Aorta (tissue), 5 donors: ENCODE measurements at regions not wholly inside any gene's neighbourhood (a gene's known extent, or its start where the extent isn't known, plus 50 kb on each side); places are given as distances from the start of the nearest gene placed in this dataset.

ENCODE experiments used
- ATAC-seq: fragments of 200-7000 bp; cut with Tn5 transposase; one replicate; pipeline ENCODE4 v1.9.1; 2022; ENCODE audit warnings: moderate library complexity; ENCODE audit not compliant: low FRiP score
- DNase-seq, 2 donors: peaks; one replicate each; pipeline ENCODE4 v3.0.0-alpha.2; 2020
- H3K27ac ChIP-seq, 2 donors: one replicate each; pipeline ENCODE4 v1.5.1; 2013; ENCODE audit warnings: low read length in 2 of 2, mild to moderate bottlenecking in 2 of 2, moderate library complexity in 2 of 2, control low read depth in 1 of 2, inconsistent platforms in 1 of 2, low read depth in 1 of 2
- H3K27me3 ChIP-seq, 2 donors: one replicate each; pipeline ENCODE4 v1.6.1; 2013; ENCODE audit warnings: control low read depth in 1 of 2, low read length in 1 of 2, mild to moderate bottlenecking in 1 of 2, moderate library complexity in 1 of 2; ENCODE audit not compliant: insufficient read depth in 2 of 2, control insufficient read depth in 1 of 2
- H3K36me3 ChIP-seq, 2 donors: one replicate each; pipeline ENCODE4 v1.6.1; 2013; ENCODE audit warnings: control low read depth in 1 of 2, low read length in 1 of 2, mild to moderate bottlenecking in 1 of 2; ENCODE audit not compliant: insufficient read depth in 2 of 2, control insufficient read depth in 1 of 2
- H3K4me1 ChIP-seq, 2 donors: one replicate each; pipeline ENCODE4 v1.6.1; 2013; ENCODE audit warnings: low read length in 2 of 2, control low read depth in 1 of 2, mild to moderate bottlenecking in 1 of 2, moderate library complexity in 1 of 2; ENCODE audit not compliant: insufficient read depth in 2 of 2, control insufficient read depth in 1 of 2
- H3K4me3 ChIP-seq, 2 donors: one replicate each; pipeline ENCODE4 v1.5.1; 2013; ENCODE audit warnings: low read length in 2 of 2, control low read depth in 1 of 2, mild to moderate bottlenecking in 1 of 2
- H3K9me3 ChIP-seq: one replicate; pipeline ENCODE4 v1.6.1; 2013; ENCODE audit warnings: mild to moderate bottlenecking, low read length; ENCODE audit not compliant: control insufficient read depth
- WGBS, 2 donors: extraction: QIAGEN DNeasy Blood & Tissue Kit; methylation state at CpG; one replicate each; pipeline ENCODE4 v1.1.7; 2013; 5-methylcytosine and 5-hydroxymethylcytosine counted together
- intact Hi-C, 2 donors: fragments of 100-400 bp; cut with DNase I; formaldehyde crosslinking; loops; one replicate each; pipeline versions ENCODE4 v1.14.2 to v1.15.0; 2022
- donor health status: healthy with polysubstance abuse.
- donor health status: Bipolar disorder and iron deficiency.
- donor health status: DM: no; HTN: no; CAD: no.
- donor health status: DM: no; HTN: no; CAD: no.
- donor health status: DM: yes; HTN: yes; CAD: no.

DNA sequence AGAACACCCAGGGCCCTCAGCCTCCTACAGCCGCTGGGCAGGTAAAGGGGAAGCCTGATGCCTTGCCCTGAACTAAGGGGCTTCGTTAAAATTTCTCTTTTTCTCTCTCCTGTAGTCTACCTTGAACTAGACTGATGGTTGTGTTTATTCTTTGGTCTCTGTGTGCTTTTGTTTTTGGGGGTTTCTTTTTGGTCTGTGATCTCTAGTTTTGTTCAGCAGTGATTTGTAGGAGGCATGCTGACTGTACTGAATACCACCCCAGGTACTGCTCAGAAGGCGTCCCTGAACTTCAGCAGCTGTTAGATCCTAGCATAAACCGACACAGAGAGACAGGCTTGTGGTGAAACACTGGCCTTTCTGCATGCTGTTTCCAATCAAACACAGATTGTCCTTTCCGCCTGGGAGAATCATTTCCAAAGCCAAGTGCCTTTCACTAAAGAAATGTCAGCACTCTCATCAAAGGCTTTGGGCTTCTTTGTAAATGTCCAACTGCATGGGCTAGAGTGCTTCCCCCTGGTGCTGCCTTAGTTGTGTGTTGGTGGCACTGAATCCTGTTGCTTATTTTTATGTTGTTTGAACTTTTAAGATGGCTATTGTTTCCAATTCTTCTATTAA, 364.7 kb upstream of the SASH1 start:
- intact Hi-C loops: no loop called here
- Histone ChIP-seq H3K27ac (no peak overlapping the region), H3K27me3 (peaks cover 0 to 2% of the 10 kb centered on the region in 2 donors), H3K4me3 (no peak overlapping the region), H3K4me1 (no peaks in the 10 kb centered on the region), H3K36me3 (no peaks in the 10 kb centered on the region), H3K9me3 (peaks cover 2% of the 10 kb centered on the region)
- DNase-seq (no peak), ATAC-seq (no peak)
- 91 to 93% methylated on average over 5 of the region's 5 CpGs for WGBS, 2 donors

DNA sequence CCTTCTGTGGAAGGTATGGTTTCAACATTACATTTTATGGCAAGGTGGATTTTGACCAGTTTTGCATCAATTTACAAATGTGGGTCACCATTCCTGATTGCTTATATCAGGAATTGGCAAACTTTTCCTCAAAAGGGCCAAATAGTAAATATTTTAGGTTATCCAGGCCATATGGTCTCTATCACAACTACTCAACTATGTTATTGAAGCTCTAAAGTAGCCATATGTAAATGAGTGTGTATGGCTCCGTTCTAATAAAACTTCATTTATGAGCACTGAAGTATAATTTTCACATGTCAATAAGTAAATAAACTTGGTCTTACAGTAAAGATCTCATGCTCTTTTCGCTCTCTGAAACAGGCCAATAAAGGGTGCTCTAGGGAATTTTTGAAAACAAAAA, 362.7 kb upstream of the SASH1 start:
- H3K36me3 ChIP-seq: no peaks in the 10 kb centered on the region
- H3K4me1 ChIP-seq: no peaks in the 10 kb centered on the region
- H3K9me3 ChIP-seq: peaks cover 2% of the 10 kb centered on the region
- peaks cover 0 to 2% of the 10 kb centered on the region in 2 donors for H3K27me3 ChIP-seq
- H3K27ac ChIP-seq: no peak overlapping the region
- H3K4me3 ChIP-seq: no peak overlapping the region
- WGBS, 2 donors: 95 to 96% methylated on average over 2 of the region's 2 CpGs
- DNase-seq (no peak), ATAC-seq (no peak)
- intact Hi-C loops: no loop called here

DNA sequence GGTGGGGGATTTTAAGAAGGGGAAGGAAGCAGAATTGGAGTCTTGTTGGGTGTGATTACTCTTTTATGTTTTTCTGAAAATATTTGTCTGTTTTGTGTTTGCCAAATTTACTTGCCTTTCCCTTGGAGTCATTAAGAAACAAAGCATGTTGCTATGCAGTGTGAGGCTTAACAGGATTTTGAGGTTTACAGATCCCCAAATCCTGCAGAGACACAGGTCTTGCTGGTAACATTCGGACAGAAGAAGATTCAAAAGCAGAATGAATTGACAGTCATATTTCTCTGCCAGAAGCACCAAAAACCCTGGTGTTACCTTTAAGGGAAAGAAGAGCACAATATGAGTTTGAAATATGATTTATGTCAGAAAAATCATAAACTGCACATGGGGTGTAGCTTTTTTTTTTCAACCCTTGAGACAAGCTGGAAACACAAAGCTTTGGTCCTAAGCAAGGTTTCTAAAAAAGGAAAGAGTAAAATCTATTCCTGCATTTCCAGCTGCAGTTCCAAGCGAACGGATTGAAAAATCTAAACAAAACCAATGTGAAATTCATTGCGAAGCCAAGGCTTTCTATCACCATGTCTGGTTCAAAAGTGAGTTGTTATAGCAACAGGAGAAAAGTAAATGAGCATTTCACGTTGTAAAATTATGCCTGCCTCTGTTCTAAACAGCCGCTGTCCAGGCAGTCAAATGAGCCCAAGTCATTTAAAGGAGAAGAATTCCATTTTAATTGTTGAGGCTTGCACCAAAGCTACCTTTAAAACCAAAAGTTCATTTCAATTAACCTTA, 358.9 kb upstream of the SASH1 start:
- WGBS, 2 donors: 14 to 16% methylated on average over 6 of the region's 6 CpGs
- ATAC-seq: no peak
- Histone ChIP-seq H3K9me3 (no peaks in the 10 kb centered on the region), H3K27ac (no peak overlapping the region), H3K4me1 (no peaks in the 10 kb centered on the region), H3K36me3 (no peaks in the 10 kb centered on the region), H3K4me3 (peak overlapping the region in 1 of 2 donors; percentile 5), H3K27me3 (no peaks in the 10 kb centered on the region)
- intact Hi-C loops: no loop called here
- no peak for DNase-seq

GRCh38 chr6:147986846-147987245, 355.8 kb upstream of the SASH1 start:
- intact Hi-C loops: no loop called here

GRCh38 chr6:147990159-147990558, 352.5 kb upstream of the SASH1 start:
- ATAC-seq: no peak
- Histone ChIP-seq H3K36me3 (no peaks in the 10 kb centered on the region), H3K27ac (no peak overlapping the region), H3K4me3 (no peak overlapping the region), H3K4me1 (no peaks in the 10 kb centered on the region), H3K27me3 (no peaks in the 10 kb centered on the region), H3K9me3 (no peaks in the 10 kb centered on the region)
- no peak for DNase-seq
- intact Hi-C loops: no loop called here
- 85 to 97% methylated on average over 2 of the region's 2 CpGs for WGBS, 2 donors

More at GRCh38 chr6:147986846-147987245, 355.8 kb upstream of the SASH1 start:
- Histone ChIP-seq H3K27me3 (no peaks in the 10 kb centered on the region), H3K36me3 (no peaks in the 10 kb centered on the region), H3K9me3 (no peaks in the 10 kb centered on the region), H3K4me3 (no peak overlapping the region), H3K4me1 (no peaks in the 10 kb centered on the region), H3K27ac (no peak overlapping the region)
- DNase-seq: no peak
- 36 to 40% methylated on average over 3 of the region's 3 CpGs for WGBS, 2 donors
- ATAC-seq: no peak

DNA sequence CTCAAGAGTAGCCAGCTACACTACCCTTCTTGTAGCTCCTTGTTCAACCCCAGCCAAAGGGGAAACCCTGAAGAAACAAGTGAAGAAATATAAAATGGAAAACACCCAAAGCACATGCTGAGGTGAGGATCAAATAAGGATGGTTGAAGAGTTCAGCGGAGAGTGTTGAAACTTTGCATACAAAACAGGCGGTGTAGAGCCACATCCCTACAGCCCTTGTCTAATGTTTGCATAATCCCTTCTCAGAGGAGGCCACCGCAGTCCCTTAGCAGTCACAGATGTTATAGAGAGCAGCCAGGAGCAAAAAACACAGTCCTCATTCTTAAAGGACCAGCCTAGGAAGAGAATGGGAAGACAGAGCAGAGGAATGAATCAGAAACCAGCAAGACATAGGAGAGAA, 350.7 kb upstream of the SASH1 start:
- Histone ChIP-seq H3K27me3 (no peaks in the 10 kb centered on the region), H3K4me1 (no peaks in the 10 kb centered on the region), H3K9me3 (no peaks in the 10 kb centered on the region), H3K27ac (no peak overlapping the region), H3K4me3 (no peak overlapping the region), H3K36me3 (no peaks in the 10 kb centered on the region)
- intact Hi-C loops: no loop called here
- ATAC-seq: no peak
- no peak for DNase-seq
- 92 to 93% methylated on average over 3 of the region's 3 CpGs for WGBS, 2 donors

DNA sequence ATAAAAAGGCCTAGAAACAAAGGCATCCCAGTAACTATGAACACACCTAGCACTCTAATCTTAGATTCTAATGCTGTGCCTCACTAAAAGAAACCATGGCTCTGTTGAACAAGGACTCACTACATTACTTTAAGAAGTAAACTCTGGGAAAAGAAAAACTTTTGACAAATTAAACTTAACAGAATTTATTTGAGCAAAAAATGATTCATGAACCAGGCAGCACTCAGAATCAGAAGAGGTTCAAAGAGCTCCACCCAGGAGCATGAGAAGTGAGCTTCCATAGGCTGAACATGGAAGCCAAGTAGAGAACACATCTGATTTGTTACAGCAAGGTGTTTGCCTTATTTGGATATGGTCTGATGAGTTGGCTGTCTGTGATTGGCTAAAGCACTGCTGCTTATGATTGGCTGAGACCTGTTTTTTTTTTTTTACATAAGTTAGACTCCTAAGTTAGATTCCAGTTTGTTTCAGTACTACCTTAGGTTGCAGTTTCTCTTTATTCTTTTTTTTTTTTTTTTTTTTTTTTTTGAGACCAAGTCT, 343.6 kb upstream of the SASH1 start:
- no peak for ATAC-seq
- H3K27me3 ChIP-seq: no peaks in the 10 kb centered on the region
- DNase-seq: no peak
- intact Hi-C loops: no loop called here
- no peaks in the 10 kb centered on the region for H3K4me1 ChIP-seq
- H3K4me3 ChIP-seq: no peak overlapping the region
- no peak overlapping the region for H3K27ac ChIP-seq
- peaks cover 1% of the 10 kb centered on the region for H3K9me3 ChIP-seq
- no peaks in the 10 kb centered on the region for H3K36me3 ChIP-seq

GRCh38 chr6:148001844-148002642, 340.6 kb upstream of the SASH1 start:
- intact Hi-C loops: no loop called here
- no peaks in the 10 kb centered on the region for H3K4me1 ChIP-seq
- no peaks in the 10 kb centered on the region for H3K36me3 ChIP-seq
- ATAC-seq (no peak), DNase-seq (no peak)
- peaks cover 1% of the 10 kb centered on the region for H3K9me3 ChIP-seq
- no peaks in the 10 kb centered on the region for H3K27me3 ChIP-seq
- 27 to 32% methylated on average over 7 of the region's 7 CpGs for WGBS, 2 donors
- no peak overlapping the region for H3K4me3 ChIP-seq
- no peak overlapping the region for H3K27ac ChIP-seq
